Breast epithelium (tissue), 3 donors: ENCODE measurements at regions not wholly inside any gene's neighbourhood (a gene's known extent, or its start where the extent isn't known, plus 50 kb on each side); places are given as distances from the start of the nearest gene placed in this dataset.

Experiments
- POLR2A ChIP-seq: fragments of 450-650 bp; IDR thresholded peaks from one replicate; pipeline ENCODE4 v1.6.1; 2016; ENCODE audit warnings: antibody characterized with exemption, mild to moderate bottlenecking, moderate library complexity
- POLR2AphosphoS5 ChIP-seq, 3 donors: sonication (generic); formaldehyde crosslinking; IDR thresholded peaks; one replicate each; pipeline ENCODE4 v1.6.1; 2017; ENCODE audit warnings: antibody characterized with exemption in 3 of 3
- TF ChIP-seq, protein P1 (sequence below), 3 donors: fragments of 450-650 bp; IDR thresholded peaks; one replicate each; pipeline ENCODE4 v1.5.1; 2016 to 2017; ENCODE audit warnings: antibody characterized with exemption in 3 of 3, mild to moderate bottlenecking in 3 of 3, moderate library complexity in 3 of 3

DNA sequence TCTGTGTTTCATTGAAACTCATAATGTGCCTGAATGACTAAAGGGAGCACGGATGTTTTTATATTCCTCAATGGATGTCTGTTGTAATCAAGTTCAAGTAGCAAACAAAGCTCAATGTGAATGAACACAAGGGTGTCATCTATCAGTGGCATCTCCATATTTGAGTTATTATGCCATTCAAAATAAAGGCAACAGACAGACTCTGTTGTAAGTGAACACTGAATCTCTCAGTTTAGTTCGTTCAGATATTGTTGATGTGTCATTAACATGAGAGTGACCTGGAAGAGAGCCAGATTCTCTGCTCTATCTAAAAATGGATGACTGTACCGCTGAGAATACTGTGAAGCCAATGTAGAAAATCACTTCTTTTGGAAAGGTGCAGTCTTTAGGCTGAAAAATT is 118.7 kb downstream of the NUP35 start:
- TF ChIP-seq, protein P1, sequence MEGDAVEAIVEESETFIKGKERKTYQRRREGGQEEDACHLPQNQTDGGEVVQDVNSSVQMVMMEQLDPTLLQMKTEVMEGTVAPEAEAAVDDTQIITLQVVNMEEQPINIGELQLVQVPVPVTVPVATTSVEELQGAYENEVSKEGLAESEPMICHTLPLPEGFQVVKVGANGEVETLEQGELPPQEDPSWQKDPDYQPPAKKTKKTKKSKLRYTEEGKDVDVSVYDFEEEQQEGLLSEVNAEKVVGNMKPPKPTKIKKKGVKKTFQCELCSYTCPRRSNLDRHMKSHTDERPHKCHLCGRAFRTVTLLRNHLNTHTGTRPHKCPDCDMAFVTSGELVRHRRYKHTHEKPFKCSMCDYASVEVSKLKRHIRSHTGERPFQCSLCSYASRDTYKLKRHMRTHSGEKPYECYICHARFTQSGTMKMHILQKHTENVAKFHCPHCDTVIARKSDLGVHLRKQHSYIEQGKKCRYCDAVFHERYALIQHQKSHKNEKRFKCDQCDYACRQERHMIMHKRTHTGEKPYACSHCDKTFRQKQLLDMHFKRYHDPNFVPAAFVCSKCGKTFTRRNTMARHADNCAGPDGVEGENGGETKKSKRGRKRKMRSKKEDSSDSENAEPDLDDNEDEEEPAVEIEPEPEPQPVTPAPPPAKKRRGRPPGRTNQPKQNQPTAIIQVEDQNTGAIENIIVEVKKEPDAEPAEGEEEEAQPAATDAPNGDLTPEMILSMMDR (IDR thresholded peaks at IDR 0.05), result no peak
- TF ChIP-seq POLR2AphosphoS5 (IDR thresholded peaks at IDR 0.05), result no peak
- no peak for TF ChIP-seq POLR2A
